Caco-2 (cell line): ENCODE measurements at regions not wholly inside any gene's neighbourhood (a gene's known extent, or its start where the extent isn't known, plus 50 kb on each side); places are given as distances from the start of the nearest gene placed in this dataset.

ENCODE experiments used
- BruUV-seq: library from RNA; stranded (reverse); fragments of 400-500 nt; replicated peaks from 2 replicates; lab custom pipeline; 2021; lab: Mats Ljungman, UMichigan
- CTCF ChIA-PET: fragments of 300-600 bp; sonication (Branson Sonifier 250); formaldehyde crosslinking; loops from one replicate; lab custom pipeline; 2022; ENCODE audit warnings: antibody characterized with exemption; lab: Charles Lee
- POLR2A ChIA-PET: fragments of 300-600 bp; sonication (Branson Sonifier 250); formaldehyde crosslinking; loops from one replicate; lab custom pipeline; 2022; ENCODE audit warnings: antibody characterized with exemption; lab: Charles Lee
- DNase-seq, 2 experiments: peaks; one replicate each; pipeline versions ENCODE4 v3.0.0 to v3.0.0-alpha.2; 2020 to 2022
- H3K27me3 ChIP-seq: replicated peaks from 2 replicates; pipeline ENCODE4 v1.6.0; 2011; ENCODE audit warnings: low read length; ENCODE audit not compliant: control insufficient read depth, insufficient read depth
- H3K36me3 ChIP-seq: 2 replicates; pipeline ENCODE4 v1.5.1; 2011; ENCODE audit warnings: low read length; ENCODE audit not compliant: control insufficient read depth, insufficient read depth
- H3K4me1 ChIP-seq: fragments of 250-450 bp; sonication (Bioruptor Pico); 2 replicates; pipeline ENCODE4 v1.5.1; 2020; ENCODE audit warnings: mild to moderate bottlenecking
- H3K4me3 ChIP-seq: 2 replicates; pipeline ENCODE4 v1.5.1; 2011; ENCODE audit warnings: low read depth, mild to moderate bottlenecking, control low read depth, low read length
- H3K9me3 ChIP-seq: fragments of 250-450 bp; sonication (Bioruptor Pico); 2 replicates; pipeline ENCODE4 v1.5.1; 2020; ENCODE audit warnings: mild to moderate bottlenecking, moderate library complexity
- H3K27ac Mint-ChIP-seq: one replicate; pipeline ENCODE4 v1.8.0; 2022; ENCODE audit warnings: mixed read lengths; ENCODE audit not compliant: unreplicated experiment
- H3K27me3 Mint-ChIP-seq: one replicate; pipeline ENCODE4 v1.8.0; 2022; ENCODE audit warnings: mixed read lengths; ENCODE audit not compliant: insufficient read depth, unreplicated experiment
- H3K36me3 Mint-ChIP-seq: one replicate; pipeline ENCODE4 v1.8.0; 2022; ENCODE audit warnings: mild to moderate bottlenecking, mixed read lengths; ENCODE audit not compliant: insufficient read depth, unreplicated experiment
- H3K4me1 Mint-ChIP-seq: one replicate; pipeline ENCODE4 v1.8.0; 2022; ENCODE audit warnings: low read depth, mixed read lengths; ENCODE audit not compliant: unreplicated experiment
- H3K4me3 Mint-ChIP-seq: one replicate; pipeline ENCODE4 v1.8.0; 2022; ENCODE audit warnings: mild to moderate bottlenecking, moderate library complexity, mixed read lengths; ENCODE audit not compliant: unreplicated experiment
- H3K9me3 Mint-ChIP-seq: one replicate; pipeline ENCODE4 v1.8.0; 2022; ENCODE audit warnings: mixed read lengths; ENCODE audit not compliant: unreplicated experiment
- intact Hi-C: fragments of 100-400 bp; cut with micrococcal nuclease; formaldehyde crosslinking; loops from one replicate; pipeline ENCODE4 v1.10.0; 2022; ENCODE audit not compliant: unreplicated experiment
- TF ChIP-seq, protein P1 (sequence below), 2 experiments: fragments of 200-600 bp in 1 of 2; IDR thresholded peaks; 1 replicate in 1 of 2; 2 replicates in 1 of 2; pipeline versions ENCODE4 v1.5.1 to v1.8.0; 2011 to 2022; ENCODE audit warnings: antibody characterized with exemption in 1 of 2, control low read depth in 1 of 2, inconsistent platforms in 1 of 2, low read depth in 1 of 2, low read length in 1 of 2, mild to moderate bottlenecking in 1 of 2, moderate library complexity in 1 of 2; ENCODE audit not compliant: insufficient read depth in 1 of 2, severe bottlenecking in 1 of 2, unreplicated experiment in 1 of 2

GRCh38 chr4:17238633-17239032, 273.3 kb downstream of the QDPR start:
- POLR2A ChIA-PET = no interaction called here
- Histone ChIP-seq H3K27me3 (no peaks in the 10 kb centered on the region), H3K36me3 (no peaks in the 10 kb centered on the region), H3K4me3 (no peak overlapping the region), H3K9me3 (no peaks in the 10 kb centered on the region), H3K4me1 (no peaks in the 10 kb centered on the region)
- Mint-ChIP-seq H3K9me3 (no peaks in the 10 kb centered on the region), H3K27ac (no peak overlapping the region), H3K4me3 (no peak overlapping the region), H3K36me3 (no peaks in the 10 kb centered on the region), H3K4me1 (no peaks in the 10 kb centered on the region), H3K27me3 (peaks cover 7% of the 10 kb centered on the region)
- CTCF ChIA-PET = no interaction called here
- no peak for DNase-seq
- intact Hi-C loops = no loop called here
- BruUV-seq = no TSS peak
- TF ChIP-seq, protein P1, sequence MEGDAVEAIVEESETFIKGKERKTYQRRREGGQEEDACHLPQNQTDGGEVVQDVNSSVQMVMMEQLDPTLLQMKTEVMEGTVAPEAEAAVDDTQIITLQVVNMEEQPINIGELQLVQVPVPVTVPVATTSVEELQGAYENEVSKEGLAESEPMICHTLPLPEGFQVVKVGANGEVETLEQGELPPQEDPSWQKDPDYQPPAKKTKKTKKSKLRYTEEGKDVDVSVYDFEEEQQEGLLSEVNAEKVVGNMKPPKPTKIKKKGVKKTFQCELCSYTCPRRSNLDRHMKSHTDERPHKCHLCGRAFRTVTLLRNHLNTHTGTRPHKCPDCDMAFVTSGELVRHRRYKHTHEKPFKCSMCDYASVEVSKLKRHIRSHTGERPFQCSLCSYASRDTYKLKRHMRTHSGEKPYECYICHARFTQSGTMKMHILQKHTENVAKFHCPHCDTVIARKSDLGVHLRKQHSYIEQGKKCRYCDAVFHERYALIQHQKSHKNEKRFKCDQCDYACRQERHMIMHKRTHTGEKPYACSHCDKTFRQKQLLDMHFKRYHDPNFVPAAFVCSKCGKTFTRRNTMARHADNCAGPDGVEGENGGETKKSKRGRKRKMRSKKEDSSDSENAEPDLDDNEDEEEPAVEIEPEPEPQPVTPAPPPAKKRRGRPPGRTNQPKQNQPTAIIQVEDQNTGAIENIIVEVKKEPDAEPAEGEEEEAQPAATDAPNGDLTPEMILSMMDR (IDR thresholded peaks at IDR 0.05; ENCODE audit: insufficient read depth in 1 of 2, low read depth in 1 of 2, low read length in 1 of 2, severe bottlenecking in 1 of 2, unreplicated experiment in 1 of 2) = no peak

DNA sequence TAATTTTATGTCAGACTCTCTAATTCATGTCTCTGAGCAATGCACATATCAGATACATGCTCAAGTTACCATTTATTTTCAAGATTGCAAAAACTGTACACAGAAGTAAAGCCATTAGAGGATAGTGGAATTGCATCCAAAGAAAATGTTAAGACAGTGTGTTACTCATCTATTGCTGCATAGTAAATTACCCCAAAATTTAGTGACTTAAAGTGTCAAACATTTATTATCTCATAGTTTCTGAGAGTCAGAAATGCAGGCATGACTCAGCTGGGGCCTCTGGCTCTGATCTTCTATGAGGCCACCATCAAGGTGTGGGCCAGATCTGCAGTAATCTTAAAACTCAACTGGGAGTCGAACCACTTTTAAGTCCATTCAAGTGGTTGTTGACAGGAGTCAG, 275.2 kb downstream of the QDPR start:
- no TSS peak for BruUV-seq

GRCh38 chr4:17234678-17235077, 277.2 kb downstream of the QDPR start:
- Mint-ChIP-seq H3K27ac (no peak overlapping the region), H3K4me1 (no peaks in the 10 kb centered on the region), H3K4me3 (no peak overlapping the region), H3K9me3 (no peaks in the 10 kb centered on the region), H3K36me3 (no peaks in the 10 kb centered on the region), H3K27me3 (peaks cover 7% of the 10 kb centered on the region)
- H3K4me1 ChIP-seq = no peaks in the 10 kb centered on the region
- no peak for DNase-seq
- intact Hi-C loops = no loop called here
- TF ChIP-seq, protein P1 (IDR thresholded peaks at IDR 0.05; ENCODE audit: insufficient read depth in 1 of 2, low read depth in 1 of 2, low read length in 1 of 2, severe bottlenecking in 1 of 2, unreplicated experiment in 1 of 2) = no peak
- H3K9me3 ChIP-seq = no peaks in the 10 kb centered on the region
- no TSS peak for BruUV-seq
- no peaks in the 10 kb centered on the region for H3K36me3 ChIP-seq
- H3K27me3 ChIP-seq = no peaks in the 10 kb centered on the region
- POLR2A ChIA-PET = no interaction called here
- H3K4me3 ChIP-seq = no peak overlapping the region
- CTCF ChIA-PET = no interaction called here

More for the DNA sequence above, 275.2 kb downstream of the QDPR start:
- Histone ChIP-seq H3K36me3 (no peaks in the 10 kb centered on the region), H3K4me1 (no peaks in the 10 kb centered on the region), H3K9me3 (no peaks in the 10 kb centered on the region), H3K4me3 (no peak overlapping the region), H3K27me3 (no peaks in the 10 kb centered on the region)
- intact Hi-C loops = no loop called here
- Mint-ChIP-seq H3K36me3 (no peaks in the 10 kb centered on the region), H3K4me3 (no peak overlapping the region), H3K27ac (no peak overlapping the region), H3K4me1 (no peaks in the 10 kb centered on the region), H3K9me3 (no peaks in the 10 kb centered on the region), H3K27me3 (peaks cover 7% of the 10 kb centered on the region)
- TF ChIP-seq, protein P1 (IDR thresholded peaks at IDR 0.05; ENCODE audit: insufficient read depth in 1 of 2, low read depth in 1 of 2, low read length in 1 of 2, severe bottlenecking in 1 of 2, unreplicated experiment in 1 of 2) = no peak
- POLR2A ChIA-PET = no interaction called here
- no peak for DNase-seq
- CTCF ChIA-PET = no interaction called here
